Left renal pelvis (tissue), 4 donors: ENCODE measurements at regions not wholly inside any gene's neighbourhood (a gene's known extent, or its start where the extent isn't known, plus 50 kb on each side); places are given as distances from the start of the nearest gene placed in this dataset.
"Not testable (repeated sequence)": the region's sequence is repeated elsewhere in the genome, so short reads cannot be mapped to it uniquely, and the experiment has no call there.

ENCODE experiments used
- DNase-seq, 4 donors: peaks; one replicate each; pipeline ENCODE4 v3.0.0-alpha.2; 2013; ENCODE audit warnings: low read depth in 4 of 4, low spot score in 3 of 4

- DNase-seq = no peak
Observed at GRCh38 chr7:3094701-3095445, 51.2 kb upstream of the CARD11 start.

GRCh38 chr7:3097734-3098133 is 54.1 kb upstream of the CARD11 start:
- no peak for DNase-seq

- DNase-seq = no peak
Observed at GRCh38 chr7:3102159-3102558, 58.5 kb upstream of the CARD11 start.

GRCh38 chr7:3103614-3104398 is 60.1 kb upstream of the CARD11 start:
- no peak for DNase-seq

- DNase-seq = no peak
Observed at GRCh38 chr7:3105856-3106255, 62.2 kb upstream of the CARD11 start.

GRCh38 chr7:3106361-3106826 is 62.7 kb upstream of the CARD11 start:
- no peak for DNase-seq

- DNase-seq = no peak
Observed at GRCh38 chr7:3107228-3107763, 63.6 kb upstream of the CARD11 start.

GRCh38 chr7:3107889-3108570 is 64.4 kb upstream of the CARD11 start:
- DNase-seq = no peak

- no peak for DNase-seq
Observed at GRCh38 chr7:3109311-3109915, 65.7 kb upstream of the CARD11 start.

GRCh38 chr7:3112479-3113134 is 68.9 kb upstream of the CARD11 start:
- no peak for DNase-seq

GRCh38 chr7:3114917-3115316 is 71.2 kb upstream of the CARD11 start:
- no peak for DNase-seq

GRCh38 chr7:3117081-3117480 is 73.4 kb upstream of the CARD11 start:
- DNase-seq = no peak

- DNase-seq = no peak
Observed at GRCh38 chr7:3117488-3118231, 74.0 kb upstream of the CARD11 start.

- DNase-seq = not testable (repeated sequence)
Observed at GRCh38 chr7:3119352-3119927, 75.8 kb upstream of the CARD11 start.

- DNase-seq = no peak
Observed at GRCh38 chr7:3119963-3120362, 76.3 kb upstream of the CARD11 start.

GRCh38 chr7:3120513-3120912 is 76.8 kb upstream of the CARD11 start:
- DNase-seq = no peak

- DNase-seq = no peak
Observed at GRCh38 chr7:3128857-3129490, 85.3 kb upstream of the CARD11 start.

GRCh38 chr7:3133811-3134385 is 90.2 kb upstream of the CARD11 start:
- no peak for DNase-seq
